Thyroid gland (tissue), 4 donors: ENCODE measurements at regions not wholly inside any gene's neighbourhood (a gene's known extent, or its start where the extent isn't known, plus 50 kb on each side); places are given as distances from the start of the nearest gene placed in this dataset.

ENCODE experiments used
- POLR2A ChIP-seq, 2 donors: fragments of 450-650 bp; IDR thresholded peaks; one replicate each; pipeline ENCODE4 v1.6.1; 2017; ENCODE audit warnings: antibody characterized with exemption in 2 of 2, mild to moderate bottlenecking in 2 of 2, moderate library complexity in 1 of 2
- TF ChIP-seq, protein P1 (sequence below), 6 experiments: fragments of 200-600 bp in 3 of 6; fragments of 450-650 bp in 3 of 6; sonication (generic) in 3 of 6; IDR thresholded peaks; one replicate each; pipeline ENCODE4 v1.5.1; 2016 to 2019; ENCODE audit warnings: antibody characterized with exemption in 6 of 6, mild to moderate bottlenecking in 2 of 6, inconsistent platforms in 1 of 6, moderate library complexity in 1 of 6

DNA sequence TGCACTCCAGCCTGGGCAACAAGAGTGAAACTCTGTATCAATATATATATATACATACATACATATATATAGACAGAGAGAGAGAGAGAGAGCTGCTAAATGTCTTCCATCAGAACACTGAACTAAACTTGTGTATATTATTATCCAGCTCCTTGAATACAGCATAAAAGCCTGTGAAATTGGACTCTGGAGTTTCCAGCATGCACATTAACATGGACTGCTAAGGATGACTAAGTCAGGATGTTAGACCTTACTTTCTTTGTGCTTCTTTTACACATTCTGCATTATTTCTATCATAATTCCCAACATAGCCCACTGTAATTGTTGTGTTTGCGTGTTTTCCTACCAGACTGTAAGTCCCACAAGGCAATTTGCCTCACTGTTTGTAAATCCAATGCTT lies 259.1 kb downstream of the TGFB2 start:
- TF ChIP-seq, protein P1, sequence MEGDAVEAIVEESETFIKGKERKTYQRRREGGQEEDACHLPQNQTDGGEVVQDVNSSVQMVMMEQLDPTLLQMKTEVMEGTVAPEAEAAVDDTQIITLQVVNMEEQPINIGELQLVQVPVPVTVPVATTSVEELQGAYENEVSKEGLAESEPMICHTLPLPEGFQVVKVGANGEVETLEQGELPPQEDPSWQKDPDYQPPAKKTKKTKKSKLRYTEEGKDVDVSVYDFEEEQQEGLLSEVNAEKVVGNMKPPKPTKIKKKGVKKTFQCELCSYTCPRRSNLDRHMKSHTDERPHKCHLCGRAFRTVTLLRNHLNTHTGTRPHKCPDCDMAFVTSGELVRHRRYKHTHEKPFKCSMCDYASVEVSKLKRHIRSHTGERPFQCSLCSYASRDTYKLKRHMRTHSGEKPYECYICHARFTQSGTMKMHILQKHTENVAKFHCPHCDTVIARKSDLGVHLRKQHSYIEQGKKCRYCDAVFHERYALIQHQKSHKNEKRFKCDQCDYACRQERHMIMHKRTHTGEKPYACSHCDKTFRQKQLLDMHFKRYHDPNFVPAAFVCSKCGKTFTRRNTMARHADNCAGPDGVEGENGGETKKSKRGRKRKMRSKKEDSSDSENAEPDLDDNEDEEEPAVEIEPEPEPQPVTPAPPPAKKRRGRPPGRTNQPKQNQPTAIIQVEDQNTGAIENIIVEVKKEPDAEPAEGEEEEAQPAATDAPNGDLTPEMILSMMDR (IDR thresholded peaks at IDR 0.05), result no peak
- no peak for TF ChIP-seq POLR2A (IDR thresholded peaks at IDR 0.05)
